GM23338 (cell line): ENCODE measurements at regions not wholly inside any gene's neighbourhood (a gene's known extent, or its start where the extent isn't known, plus 50 kb on each side); places are given as distances from the start of the nearest gene placed in this dataset.

Experiments used
- ATAC-seq: fragments of 200-7000 bp; cut with Tn5 transposase; 3 replicates; pipeline ENCODE4 v1.9.1; 2020
- DNase-seq: peaks from one replicate; pipeline ENCODE4 v3.0.0-alpha.2; 2015; ENCODE audit warnings: low spot score
- H2AFZ ChIP-seq: fragments of 200-600 bp; sonication (generic); 2 replicates; pipeline ENCODE4 v1.8.0; 2016; ENCODE audit warnings: antibody characterized with exemption, mild to moderate bottlenecking, moderate library complexity
- H3F3A ChIP-seq: fragments of 200-600 bp; sonication (generic); replicated peaks from 2 replicates; pipeline ENCODE4 v1.8.0; 2017; ENCODE audit warnings: antibody characterized with exemption, mixed run types, low read depth
- H3K27ac ChIP-seq: fragments of 200-600 bp; sonication (generic); 2 replicates; pipeline ENCODE4 v1.6.1; 2016; ENCODE audit warnings: low read depth
- H3K27me3 ChIP-seq: fragments of 200-600 bp; sonication (generic); 2 replicates; pipeline ENCODE4 v1.8.0; 2016; ENCODE audit warnings: mild to moderate bottlenecking, mixed run types, moderate library complexity; ENCODE audit not compliant: insufficient read depth
- H3K36me3 ChIP-seq: fragments of 200-600 bp; sonication (generic); 2 replicates; pipeline ENCODE4 v1.8.0; 2016; ENCODE audit warnings: mild to moderate bottlenecking; ENCODE audit not compliant: insufficient read depth
- H3K4me1 ChIP-seq: fragments of 200-600 bp; sonication (generic); 2 replicates; pipeline ENCODE4 v1.8.0; 2016; ENCODE audit warnings: mild to moderate bottlenecking, moderate library complexity; ENCODE audit not compliant: insufficient read depth
- H3K4me2 ChIP-seq: fragments of 200-600 bp; sonication (generic); 2 replicates; pipeline ENCODE4 v1.7.1; 2017; ENCODE audit warnings: mixed run types
- H3K4me3 ChIP-seq: fragments of 200-600 bp; sonication (generic); 2 replicates; pipeline ENCODE4 v1.6.1; 2016; ENCODE audit warnings: mixed run types
- H3K79me2 ChIP-seq: fragments of 200-600 bp; sonication (generic); replicated peaks from 2 replicates; pipeline ENCODE4 v1.8.0; 2017; ENCODE audit warnings: mild to moderate bottlenecking; ENCODE audit not compliant: insufficient read depth
- H3K9me2 ChIP-seq: fragments of 200-600 bp; sonication (generic); 2 replicates; pipeline ENCODE4 v1.8.0; 2017; ENCODE audit not compliant: insufficient read depth
- H4K20me1 ChIP-seq: fragments of 200-600 bp; sonication (generic); replicated peaks from 2 replicates; pipeline ENCODE4 v1.8.0; 2017; ENCODE audit warnings: mild to moderate bottlenecking; ENCODE audit not compliant: insufficient read depth
- H3K27ac Mint-ChIP-seq: 2 replicates; pipeline ENCODE4 v1.8.0; 2020; ENCODE audit warnings: inconsistent platforms, mild to moderate bottlenecking, moderate library complexity, mixed read lengths
- H3K27me3 Mint-ChIP-seq: 3 replicates; pipeline ENCODE4 v1.8.0; 2022; ENCODE audit warnings: low read depth, mild to moderate bottlenecking, moderate library complexity, mixed read lengths, inconsistent platforms; ENCODE audit not compliant: insufficient read depth, poor library complexity
- H3K36me3 Mint-ChIP-seq: 3 replicates; pipeline ENCODE4 v1.8.0; 2021; ENCODE audit warnings: low read depth, mild to moderate bottlenecking, inconsistent platforms, moderate library complexity, mixed read lengths
- H3K4me1 Mint-ChIP-seq: 3 replicates; pipeline ENCODE4 v1.8.0; 2020; ENCODE audit warnings: mild to moderate bottlenecking, inconsistent platforms, mixed read lengths
- H3K4me3 Mint-ChIP-seq: 3 replicates; pipeline ENCODE4 v1.8.0; 2021; ENCODE audit warnings: moderate library complexity, mild to moderate bottlenecking, inconsistent platforms, mixed read lengths
- H3K9me3 Mint-ChIP-seq: 3 replicates; pipeline ENCODE4 v1.8.0; 2020; ENCODE audit warnings: moderate library complexity, mild to moderate bottlenecking, inconsistent platforms, mixed read lengths
- EZH2 ChIP-seq: fragments of 200-600 bp; sonication (generic); IDR thresholded peaks from one replicate; pipeline ENCODE4 v1.8.0; 2017; ENCODE audit warnings: antibody characterized with exemption, mild to moderate bottlenecking, low read depth; ENCODE audit not compliant: unreplicated experiment
- EZH2phosphoT487 ChIP-seq: fragments of 200-600 bp; sonication (generic); IDR thresholded peaks from one replicate; pipeline ENCODE4 v1.8.1; 2018; ENCODE audit warnings: antibody characterized with exemption; ENCODE audit not compliant: unreplicated experiment
- JUNB ChIP-seq: IDR thresholded peaks from one replicate; pipeline ENCODE4 v1.6.1; 2016; ENCODE audit warnings: antibody characterized with exemption; ENCODE audit not compliant: unreplicated experiment
- NANOG ChIP-seq: IDR thresholded peaks from 2 replicates; pipeline ENCODE4 v1.6.1; 2016; ENCODE audit warnings: antibody characterized with exemption, borderline replicate concordance
- POLR2AphosphoS5 ChIP-seq: IDR thresholded peaks from 2 replicates; pipeline ENCODE4 v1.6.1; 2016; ENCODE audit warnings: antibody characterized with exemption, low read depth
- STAT1 ChIP-seq: IDR thresholded peaks from one replicate; pipeline ENCODE4 v1.6.1; 2016; ENCODE audit warnings: antibody characterized with exemption; ENCODE audit not compliant: unreplicated experiment
- ZNF114 ChIP-seq: fragments of 250-450 bp; sonication (Bioruptor Pico); IDR thresholded peaks from 2 replicates; pipeline ENCODE4 v1.5.0; 2020; ENCODE audit warnings: mild to moderate bottlenecking, moderate library complexity
- ZNF331 ChIP-seq: fragments of 250-450 bp; sonication (Bioruptor Pico); IDR thresholded peaks from 2 replicates; pipeline ENCODE4 v1.5.0; 2020; ENCODE audit warnings: low read depth, mild to moderate bottlenecking, moderate library complexity
- TF ChIP-seq, protein P1 (sequence below), 2 experiments: fragments of 200-600 bp in 1 of 2; sonication (generic) in 1 of 2; conservative IDR thresholded peaks; 2 replicates each; pipeline versions ENCODE4 v1.5.1 to v1.6.1; 2016 to 2017; ENCODE audit warnings: antibody characterized with exemption in 2 of 2, low read depth in 2 of 2, mild to moderate bottlenecking in 2 of 2, moderate library complexity in 1 of 2
- TF ChIP-seq, protein P2 (sequence below): IDR thresholded peaks from one replicate; pipeline ENCODE4 v1.6.1; 2018; ENCODE audit warnings: antibody characterized with exemption; ENCODE audit not compliant: unreplicated experiment
- TF ChIP-seq, protein P3 (sequence below): fragments of 250-450 bp; sonication (Bioruptor Pico); IDR thresholded peaks from 2 replicates; pipeline ENCODE4 v1.5.0; 2020; ENCODE audit warnings: mild to moderate bottlenecking, moderate library complexity
- TF ChIP-seq, protein P4 (sequence below): IDR thresholded peaks from 2 replicates; pipeline ENCODE4 v1.6.1; 2016; ENCODE audit warnings: antibody characterized with exemption

DNA sequence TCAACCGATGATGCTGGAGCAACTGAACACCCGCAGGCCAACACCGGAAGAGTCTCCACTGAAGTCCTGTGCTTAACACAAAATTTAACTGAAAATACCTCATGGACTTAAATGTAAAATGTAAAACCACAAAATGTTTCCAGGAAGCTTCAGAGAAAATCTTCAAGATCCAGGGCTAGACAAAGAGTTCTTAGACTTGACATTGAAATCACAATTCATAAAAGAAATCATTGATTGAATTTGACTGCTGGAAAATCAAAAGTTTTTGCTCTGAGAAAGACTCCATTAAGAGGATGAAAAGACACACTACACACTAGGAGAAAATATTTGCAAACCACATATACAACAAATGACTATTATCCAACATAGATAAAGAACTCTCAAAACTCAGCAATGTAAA is 234.7 kb upstream of the PPP2R2D start:
- H3K4me2 ChIP-seq = no peak overlapping the region
- no peaks in the 10 kb centered on the region for H3K36me3 ChIP-seq
- Mint-ChIP-seq H3K9me3 (peaks cover 5% of the 10 kb centered on the region), H3K27ac (no peak overlapping the region), H3K27me3 (peaks cover 2% of the 10 kb centered on the region), H3K4me3 (no peak overlapping the region), H3K36me3 (0 out of 3 replicates have a peak, but pooled peaks cover 2% of the 10 kb centered on the region), H3K4me1 (0 out of 3 replicates have a peak, but pooled peaks cover 2% of the 10 kb centered on the region)
- H3F3A ChIP-seq = no peaks in the 10 kb centered on the region
- ATAC-seq (no peak), DNase-seq (no peak)
- no peaks in the 10 kb centered on the region for H3K79me2 ChIP-seq
- no peaks in the 10 kb centered on the region for H4K20me1 ChIP-seq
- TF ChIP-seq, protein P1, sequence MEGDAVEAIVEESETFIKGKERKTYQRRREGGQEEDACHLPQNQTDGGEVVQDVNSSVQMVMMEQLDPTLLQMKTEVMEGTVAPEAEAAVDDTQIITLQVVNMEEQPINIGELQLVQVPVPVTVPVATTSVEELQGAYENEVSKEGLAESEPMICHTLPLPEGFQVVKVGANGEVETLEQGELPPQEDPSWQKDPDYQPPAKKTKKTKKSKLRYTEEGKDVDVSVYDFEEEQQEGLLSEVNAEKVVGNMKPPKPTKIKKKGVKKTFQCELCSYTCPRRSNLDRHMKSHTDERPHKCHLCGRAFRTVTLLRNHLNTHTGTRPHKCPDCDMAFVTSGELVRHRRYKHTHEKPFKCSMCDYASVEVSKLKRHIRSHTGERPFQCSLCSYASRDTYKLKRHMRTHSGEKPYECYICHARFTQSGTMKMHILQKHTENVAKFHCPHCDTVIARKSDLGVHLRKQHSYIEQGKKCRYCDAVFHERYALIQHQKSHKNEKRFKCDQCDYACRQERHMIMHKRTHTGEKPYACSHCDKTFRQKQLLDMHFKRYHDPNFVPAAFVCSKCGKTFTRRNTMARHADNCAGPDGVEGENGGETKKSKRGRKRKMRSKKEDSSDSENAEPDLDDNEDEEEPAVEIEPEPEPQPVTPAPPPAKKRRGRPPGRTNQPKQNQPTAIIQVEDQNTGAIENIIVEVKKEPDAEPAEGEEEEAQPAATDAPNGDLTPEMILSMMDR (conservative IDR thresholded peaks at IDR 0.05; ENCODE audit: low read depth in 2 of 2) = no peak
- TF ChIP-seq, protein P2, sequence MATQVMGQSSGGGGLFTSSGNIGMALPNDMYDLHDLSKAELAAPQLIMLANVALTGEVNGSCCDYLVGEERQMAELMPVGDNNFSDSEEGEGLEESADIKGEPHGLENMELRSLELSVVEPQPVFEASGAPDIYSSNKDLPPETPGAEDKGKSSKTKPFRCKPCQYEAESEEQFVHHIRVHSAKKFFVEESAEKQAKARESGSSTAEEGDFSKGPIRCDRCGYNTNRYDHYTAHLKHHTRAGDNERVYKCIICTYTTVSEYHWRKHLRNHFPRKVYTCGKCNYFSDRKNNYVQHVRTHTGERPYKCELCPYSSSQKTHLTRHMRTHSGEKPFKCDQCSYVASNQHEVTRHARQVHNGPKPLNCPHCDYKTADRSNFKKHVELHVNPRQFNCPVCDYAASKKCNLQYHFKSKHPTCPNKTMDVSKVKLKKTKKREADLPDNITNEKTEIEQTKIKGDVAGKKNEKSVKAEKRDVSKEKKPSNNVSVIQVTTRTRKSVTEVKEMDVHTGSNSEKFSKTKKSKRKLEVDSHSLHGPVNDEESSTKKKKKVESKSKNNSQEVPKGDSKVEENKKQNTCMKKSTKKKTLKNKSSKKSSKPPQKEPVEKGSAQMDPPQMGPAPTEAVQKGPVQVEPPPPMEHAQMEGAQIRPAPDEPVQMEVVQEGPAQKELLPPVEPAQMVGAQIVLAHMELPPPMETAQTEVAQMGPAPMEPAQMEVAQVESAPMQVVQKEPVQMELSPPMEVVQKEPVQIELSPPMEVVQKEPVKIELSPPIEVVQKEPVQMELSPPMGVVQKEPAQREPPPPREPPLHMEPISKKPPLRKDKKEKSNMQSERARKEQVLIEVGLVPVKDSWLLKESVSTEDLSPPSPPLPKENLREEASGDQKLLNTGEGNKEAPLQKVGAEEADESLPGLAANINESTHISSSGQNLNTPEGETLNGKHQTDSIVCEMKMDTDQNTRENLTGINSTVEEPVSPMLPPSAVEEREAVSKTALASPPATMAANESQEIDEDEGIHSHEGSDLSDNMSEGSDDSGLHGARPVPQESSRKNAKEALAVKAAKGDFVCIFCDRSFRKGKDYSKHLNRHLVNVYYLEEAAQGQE = no peak
- no peak for TF ChIP-seq ZNF114
- no peak for TF ChIP-seq POLR2AphosphoS5
- TF ChIP-seq EZH2phosphoT487 = no peak
- no peak for TF ChIP-seq NANOG
- no peak for TF ChIP-seq STAT1
- TF ChIP-seq ZNF331 (CRISPR knock-in tag) = no peak
- TF ChIP-seq, protein P3, sequence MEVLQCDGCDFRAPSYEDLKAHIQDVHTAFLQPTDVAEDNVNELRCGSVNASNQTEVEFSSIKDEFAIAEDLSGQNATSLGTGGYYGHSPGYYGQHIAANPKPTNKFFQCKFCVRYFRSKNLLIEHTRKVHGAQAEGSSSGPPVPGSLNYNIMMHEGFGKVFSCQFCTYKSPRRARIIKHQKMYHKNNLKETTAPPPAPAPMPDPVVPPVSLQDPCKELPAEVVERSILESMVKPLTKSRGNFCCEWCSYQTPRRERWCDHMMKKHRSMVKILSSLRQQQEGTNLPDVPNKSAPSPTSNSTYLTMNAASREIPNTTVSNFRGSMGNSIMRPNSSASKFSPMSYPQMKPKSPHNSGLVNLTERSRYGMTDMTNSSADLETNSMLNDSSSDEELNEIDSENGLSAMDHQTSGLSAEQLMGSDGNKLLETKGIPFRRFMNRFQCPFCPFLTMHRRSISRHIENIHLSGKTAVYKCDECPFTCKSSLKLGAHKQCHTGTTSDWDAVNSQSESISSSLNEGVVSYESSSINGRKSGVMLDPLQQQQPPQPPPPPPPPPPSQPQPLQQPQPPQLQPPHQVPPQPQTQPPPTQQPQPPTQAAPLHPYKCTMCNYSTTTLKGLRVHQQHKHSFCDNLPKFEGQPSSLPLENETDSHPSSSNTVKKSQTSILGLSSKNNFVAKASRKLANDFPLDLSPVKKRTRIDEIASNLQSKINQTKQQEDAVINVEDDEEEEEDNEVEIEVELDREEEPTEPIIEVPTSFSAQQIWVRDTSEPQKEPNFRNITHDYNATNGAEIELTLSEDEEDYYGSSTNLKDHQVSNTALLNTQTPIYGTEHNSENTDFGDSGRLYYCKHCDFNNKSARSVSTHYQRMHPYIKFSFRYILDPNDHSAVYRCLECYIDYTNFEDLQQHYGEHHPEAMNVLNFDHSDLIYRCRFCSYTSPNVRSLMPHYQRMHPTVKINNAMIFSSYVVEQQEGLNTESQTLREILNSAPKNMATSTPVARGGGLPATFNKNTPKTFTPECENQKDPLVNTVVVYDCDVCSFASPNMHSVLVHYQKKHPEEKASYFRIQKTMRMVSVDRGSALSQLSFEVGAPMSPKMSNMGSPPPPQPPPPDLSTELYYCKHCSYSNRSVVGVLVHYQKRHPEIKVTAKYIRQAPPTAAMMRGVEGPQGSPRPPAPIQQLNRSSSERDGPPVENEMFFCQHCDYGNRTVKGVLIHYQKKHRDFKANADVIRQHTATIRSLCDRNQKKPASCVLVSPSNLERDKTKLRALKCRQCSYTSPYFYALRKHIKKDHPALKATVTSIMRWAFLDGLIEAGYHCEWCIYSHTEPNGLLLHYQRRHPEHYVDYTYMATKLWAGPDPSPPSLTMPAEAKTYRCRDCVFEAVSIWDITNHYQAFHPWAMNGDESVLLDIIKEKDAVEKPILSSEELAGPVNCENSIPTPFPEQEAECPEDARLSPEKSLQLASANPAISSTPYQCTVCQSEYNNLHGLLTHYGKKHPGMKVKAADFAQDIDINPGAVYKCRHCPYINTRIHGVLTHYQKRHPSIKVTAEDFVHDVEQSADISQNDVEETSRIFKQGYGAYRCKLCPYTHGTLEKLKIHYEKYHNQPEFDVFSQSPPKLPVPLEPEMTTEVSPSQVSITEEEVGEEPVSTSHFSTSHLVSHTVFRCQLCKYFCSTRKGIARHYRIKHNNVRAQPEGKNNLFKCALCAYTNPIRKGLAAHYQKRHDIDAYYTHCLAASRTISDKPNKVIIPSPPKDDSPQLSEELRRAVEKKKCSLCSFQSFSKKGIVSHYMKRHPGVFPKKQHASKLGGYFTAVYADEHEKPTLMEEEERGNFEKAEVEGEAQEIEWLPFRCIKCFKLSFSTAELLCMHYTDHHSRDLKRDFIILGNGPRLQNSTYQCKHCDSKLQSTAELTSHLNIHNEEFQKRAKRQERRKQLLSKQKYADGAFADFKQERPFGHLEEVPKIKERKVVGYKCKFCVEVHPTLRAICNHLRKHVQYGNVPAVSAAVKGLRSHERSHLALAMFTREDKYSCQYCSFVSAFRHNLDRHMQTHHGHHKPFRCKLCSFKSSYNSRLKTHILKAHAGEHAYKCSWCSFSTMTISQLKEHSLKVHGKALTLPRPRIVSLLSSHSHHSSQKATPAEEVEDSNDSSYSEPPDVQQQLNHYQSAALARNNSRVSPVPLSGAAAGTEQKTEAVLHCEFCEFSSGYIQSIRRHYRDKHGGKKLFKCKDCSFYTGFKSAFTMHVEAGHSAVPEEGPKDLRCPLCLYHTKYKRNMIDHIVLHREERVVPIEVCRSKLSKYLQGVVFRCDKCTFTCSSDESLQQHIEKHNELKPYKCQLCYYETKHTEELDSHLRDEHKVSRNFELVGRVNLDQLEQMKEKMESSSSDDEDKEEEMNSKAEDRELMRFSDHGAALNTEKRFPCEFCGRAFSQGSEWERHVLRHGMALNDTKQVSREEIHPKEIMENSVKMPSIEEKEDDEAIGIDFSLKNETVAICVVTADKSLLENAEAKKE (CRISPR knock-in tag) = no peak
- TF ChIP-seq, protein P4, sequence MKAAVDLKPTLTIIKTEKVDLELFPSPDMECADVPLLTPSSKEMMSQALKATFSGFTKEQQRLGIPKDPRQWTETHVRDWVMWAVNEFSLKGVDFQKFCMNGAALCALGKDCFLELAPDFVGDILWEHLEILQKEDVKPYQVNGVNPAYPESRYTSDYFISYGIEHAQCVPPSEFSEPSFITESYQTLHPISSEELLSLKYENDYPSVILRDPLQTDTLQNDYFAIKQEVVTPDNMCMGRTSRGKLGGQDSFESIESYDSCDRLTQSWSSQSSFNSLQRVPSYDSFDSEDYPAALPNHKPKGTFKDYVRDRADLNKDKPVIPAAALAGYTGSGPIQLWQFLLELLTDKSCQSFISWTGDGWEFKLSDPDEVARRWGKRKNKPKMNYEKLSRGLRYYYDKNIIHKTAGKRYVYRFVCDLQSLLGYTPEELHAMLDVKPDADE = no peak
- no peak for TF ChIP-seq JUNB
- no peak for TF ChIP-seq EZH2
- H3K4me3 ChIP-seq = no peak overlapping the region
- H3K27ac ChIP-seq = no peak overlapping the region
- 0 out of 2 replicates have a peak, but pooled peaks cover 2% of the 10 kb centered on the region for H3K9me2 ChIP-seq
- H3K4me1 ChIP-seq = no peaks in the 10 kb centered on the region
- H2AFZ ChIP-seq = no peak overlapping the region
- no peaks in the 10 kb centered on the region for H3K27me3 ChIP-seq
